Fibroblast of the aortic adventitia (primary cell): ENCODE measurements at regions not wholly inside any gene's neighbourhood (a gene's known extent, or its start where the extent isn't known, plus 50 kb on each side); places are given as distances from the start of the nearest gene placed in this dataset.
"Not testable (repeated sequence)": the region's sequence is repeated elsewhere in the genome, so short reads cannot be mapped to it uniquely, and the experiment has no call there.

Experiments
- DNase-seq: peaks from one replicate; pipeline ENCODE4 v3.0.0-alpha.2; 2010; ENCODE audit warnings: low read depth
- H3K4me3 ChIP-seq: 2 replicates; pipeline ENCODE4 v1.5.1; 2011; ENCODE audit warnings: low read depth, mild to moderate bottlenecking, control low read depth, low read length, moderate library complexity
- CTCF ChIP-seq: IDR thresholded peaks from 2 replicates; pipeline ENCODE4 v1.5.1; 2011; ENCODE audit warnings: mild to moderate bottlenecking, low read length, control low read depth, inconsistent platforms; ENCODE audit not compliant: insufficient read depth

GRCh38 chr14:89093083-89093730 is 268.8 kb downstream of the TTC8 start:
- no peak for TF ChIP-seq CTCF
- DNase-seq, result no peak

GRCh38 chr14:89095036-89095435 is 270.6 kb downstream of the TTC8 start:
- TF ChIP-seq CTCF, result no peak
- no peak for DNase-seq

More at GRCh38 chr14:89093083-89093730, 268.8 kb downstream of the TTC8 start:
- H3K4me3 ChIP-seq, result no peak overlapping the region

GRCh38 chr14:89096946-89097345 is 272.5 kb downstream of the TTC8 start:
- no peak for DNase-seq
- no peak for TF ChIP-seq CTCF
- no peak overlapping the region for H3K4me3 ChIP-seq

More at GRCh38 chr14:89095036-89095435, 270.6 kb downstream of the TTC8 start:
- H3K4me3 ChIP-seq, result no peak overlapping the region

- no peak for TF ChIP-seq CTCF
- H3K4me3 ChIP-seq, result no peak overlapping the region
- DNase-seq, result no peak
Observed at GRCh38 chr14:89098254-89098653, 273.8 kb downstream of the TTC8 start.

- DNase-seq, H3K4me3 ChIP-seq: not testable (repeated sequence)
Observed at GRCh38 chr14:89104171-89104817, 279.8 kb downstream of the TTC8 start.

- not testable (repeated sequence) for H3K4me3 ChIP-seq, DNase-seq
Observed at GRCh38 chr14:89104861-89105260, 280.4 kb downstream of the TTC8 start.
